ENCODE measurements at regions not wholly inside any gene's neighbourhood (a gene's known extent, or its start where the extent isn't known, plus 50 kb on each side); places are given as distances from the start of the nearest gene placed in this dataset.
"Not testable (repeated sequence)": the region's sequence is repeated elsewhere in the genome, so short reads cannot be mapped to it uniquely, and the experiment has no call there.

DNA sequence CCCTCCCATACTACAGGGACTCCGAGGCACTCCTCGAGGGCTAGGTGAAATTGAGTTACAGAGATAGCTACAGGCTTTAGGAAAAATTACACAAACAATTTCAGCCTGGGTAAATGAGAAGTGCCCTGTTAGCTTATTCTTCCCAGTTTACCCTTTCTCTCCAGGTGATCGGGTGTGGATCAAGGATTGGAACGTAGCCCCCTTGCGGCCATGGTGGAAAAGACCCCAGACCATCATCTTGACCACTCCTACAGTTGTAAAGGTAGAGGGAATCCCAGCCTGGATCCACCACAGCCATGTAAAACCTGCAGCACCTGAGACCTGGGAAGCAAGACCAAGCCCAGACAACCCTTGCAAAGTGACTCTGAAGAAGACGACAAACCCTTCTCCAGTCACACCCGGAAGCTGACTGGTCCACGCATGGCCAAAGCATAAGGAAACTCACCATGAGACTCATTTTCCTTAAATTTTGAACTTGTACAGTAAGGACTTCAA is 600.6 kb downstream of the UQCRFS1 start:
- DNase-seq, result no peak

DNA sequence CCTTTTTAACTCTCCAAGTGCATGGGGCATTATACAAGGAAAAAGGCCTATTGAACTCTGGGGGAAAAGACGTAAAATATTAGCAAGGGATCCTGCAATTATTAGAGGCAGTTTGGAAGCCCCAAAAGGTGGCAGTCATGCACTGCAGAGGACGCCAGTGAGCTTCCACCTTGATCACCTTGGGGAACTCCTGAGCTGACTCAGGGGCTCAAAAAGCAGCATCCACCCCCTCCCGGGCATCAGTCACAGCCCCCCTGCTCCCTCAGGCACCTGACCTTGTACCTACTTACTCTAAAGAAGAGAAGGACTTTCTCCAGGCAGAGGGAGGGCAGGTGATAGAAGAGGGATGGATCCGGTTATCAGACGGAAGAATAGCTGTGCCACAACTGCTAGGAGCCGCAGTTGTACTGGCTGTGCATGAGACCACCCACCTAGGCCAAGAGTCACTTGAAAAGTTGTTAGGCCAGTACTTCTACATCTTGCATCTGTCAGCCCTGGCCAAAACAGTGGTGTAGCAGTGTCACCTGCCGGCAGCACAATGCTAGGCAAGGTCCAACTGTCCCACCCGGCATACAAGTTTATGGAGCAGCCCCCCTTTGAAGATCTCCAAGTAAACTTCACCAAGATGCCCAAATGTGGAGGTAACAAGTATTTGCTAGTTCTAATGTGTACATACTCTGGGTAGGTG is 601.6 kb downstream of the UQCRFS1 start:
- not testable (repeated sequence) for DNase-seq

DNA sequence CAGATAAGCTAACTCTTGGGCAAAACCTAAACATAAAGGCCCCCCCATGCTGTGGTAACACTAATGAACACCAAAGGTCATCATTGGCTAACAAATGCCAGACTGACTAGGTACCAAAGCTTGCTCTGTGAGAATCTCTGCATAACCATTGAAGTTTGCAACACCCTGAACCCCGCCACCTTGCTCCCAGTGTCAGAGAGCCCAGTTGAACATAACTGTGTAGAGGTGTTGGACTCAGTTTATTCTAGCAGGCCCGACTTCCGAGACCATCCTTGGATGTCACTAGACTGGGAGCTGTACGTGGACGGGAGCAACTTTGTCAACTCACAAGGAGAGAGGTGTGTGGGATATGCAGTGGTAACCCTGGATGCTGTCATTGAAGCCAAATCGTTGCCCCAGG is 602.2 kb downstream of the UQCRFS1 start:
- no peak for DNase-seq

DNA sequence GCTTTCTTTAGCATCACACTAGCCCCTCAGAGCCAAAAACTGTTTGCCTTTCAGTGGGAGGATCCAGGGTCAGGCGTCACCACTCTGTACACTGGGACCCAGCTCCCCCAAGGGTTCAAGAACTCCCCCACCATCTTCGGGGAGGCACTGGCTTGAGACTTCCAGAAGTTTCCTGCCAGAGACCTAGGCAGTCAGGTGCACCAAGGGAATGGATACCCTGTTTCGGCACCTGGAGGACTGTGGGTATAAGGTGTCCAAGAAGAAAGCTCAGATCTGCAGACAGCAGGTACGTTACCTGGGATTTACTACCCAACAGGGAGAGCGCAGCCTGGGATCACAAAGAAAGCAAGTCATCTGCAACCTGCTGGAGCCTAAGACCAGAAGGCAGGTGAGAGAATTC is 603.0 kb downstream of the UQCRFS1 start:
- no peak for DNase-seq

DNA sequence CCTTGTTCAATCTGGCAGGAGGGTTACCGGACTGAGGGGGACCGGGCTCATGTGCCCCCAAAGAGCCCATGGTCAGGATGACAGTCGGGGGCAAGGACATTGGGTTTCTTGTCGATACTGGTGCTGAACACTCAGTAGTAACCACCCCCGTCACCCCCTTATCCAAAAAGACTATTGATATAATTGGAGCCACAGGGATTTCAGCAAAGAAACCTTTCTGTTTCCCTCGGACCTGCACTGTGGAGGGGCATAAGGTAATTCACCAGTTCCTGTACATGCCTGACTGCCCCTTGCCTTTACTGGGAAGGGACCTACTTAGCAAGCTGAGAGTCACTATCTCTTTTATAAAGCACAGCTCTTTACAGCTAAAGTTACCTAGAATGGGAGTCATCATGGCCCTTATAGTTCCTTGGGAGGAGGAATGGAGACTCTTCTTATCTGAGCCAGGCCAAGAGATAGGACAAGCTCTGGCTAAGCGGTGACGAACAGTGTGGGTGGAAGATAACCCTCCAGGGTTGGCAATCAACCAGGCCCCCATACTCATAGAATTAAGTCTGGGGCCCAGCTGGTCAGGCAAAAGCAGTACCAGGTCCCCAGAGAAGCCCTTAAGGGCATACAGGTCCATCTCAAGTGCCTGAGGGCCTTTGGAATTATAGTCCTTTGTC is 603.7 kb downstream of the UQCRFS1 start:
- DNase-seq, result no peak

DNA sequence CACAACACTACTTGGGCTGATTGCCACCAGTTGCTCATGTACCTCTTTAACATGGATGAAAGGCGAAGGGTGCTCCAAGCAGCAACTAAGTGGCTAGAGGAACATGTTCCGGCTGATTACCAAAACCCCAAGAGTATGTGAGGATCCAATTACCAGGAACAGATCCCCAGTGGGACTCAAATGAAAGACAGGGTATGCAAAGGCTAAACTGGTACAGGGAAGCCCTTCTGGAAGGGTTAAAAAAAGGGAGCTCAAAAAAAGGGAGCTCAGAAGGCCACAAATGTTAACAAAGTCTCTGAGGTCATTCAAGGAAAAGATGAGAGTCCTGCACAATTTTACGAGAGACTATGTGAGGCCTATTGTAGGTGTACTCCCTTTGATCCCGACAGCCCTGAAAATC is 604.7 kb downstream of the UQCRFS1 start:
- no peak for DNase-seq

DNA sequence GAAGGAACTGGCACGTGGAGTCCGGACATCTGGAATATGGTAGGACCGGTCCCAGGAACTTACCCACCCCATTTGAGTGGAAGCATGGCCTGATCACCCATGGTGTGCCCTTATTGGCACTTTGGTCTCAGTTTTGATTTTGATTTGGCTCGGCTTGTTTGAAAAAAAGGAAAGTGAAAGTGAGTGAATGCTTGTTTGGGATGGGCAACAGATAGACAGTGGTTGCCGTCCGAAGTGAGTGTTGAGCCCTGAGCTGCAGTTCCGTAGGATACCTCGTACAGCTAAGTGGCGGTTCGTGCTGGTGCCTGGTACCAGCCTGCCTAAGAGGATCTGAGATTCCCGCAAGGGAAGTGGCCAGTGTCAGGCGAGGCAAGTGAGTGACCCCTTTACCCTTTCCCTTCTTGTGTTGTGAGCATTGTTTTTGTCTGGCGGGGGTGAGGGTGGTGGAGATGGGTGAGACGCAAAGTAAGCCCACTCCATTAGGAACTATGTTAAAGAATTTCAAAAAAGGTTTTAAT is 605.8 kb downstream of the UQCRFS1 start:
- no peak for DNase-seq

DNA sequence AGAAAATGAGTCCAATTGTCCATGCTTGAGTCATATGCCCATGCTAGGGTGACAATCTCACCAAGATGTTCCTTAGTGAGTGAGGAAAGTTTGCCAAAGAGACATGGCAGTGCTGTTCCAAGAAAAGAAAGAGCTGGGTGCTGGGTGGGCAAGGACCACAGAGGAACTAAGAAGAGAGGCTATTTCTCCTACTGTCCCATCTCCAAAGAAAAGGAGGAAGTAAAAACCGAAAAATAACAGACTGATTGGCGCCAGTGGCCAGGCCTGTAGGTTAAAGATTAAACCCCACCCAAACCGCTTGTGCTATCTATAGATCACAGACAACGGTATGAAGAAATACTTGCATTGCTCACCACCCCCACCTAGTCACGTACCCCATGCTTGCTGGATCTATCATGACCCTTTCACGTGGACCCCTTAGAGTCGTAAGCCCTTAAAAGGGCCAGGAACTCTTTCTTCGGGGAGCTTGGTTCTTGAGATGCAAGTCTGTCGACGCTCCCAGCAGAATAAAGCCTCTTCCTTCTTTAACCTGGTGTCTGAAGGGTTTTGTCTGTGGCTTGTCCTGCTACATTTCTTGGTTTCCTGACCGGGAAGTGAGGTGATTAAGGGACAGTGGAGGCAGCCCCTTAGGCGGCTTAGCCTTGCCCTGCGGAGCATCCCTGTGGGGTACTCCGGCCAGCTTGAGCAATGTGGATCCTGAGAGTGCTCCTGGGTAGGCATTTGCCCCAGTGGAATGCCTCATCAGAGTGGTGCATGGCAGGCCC is 606.5 kb downstream of the UQCRFS1 start:
- DNase-seq, result no peak

DNA sequence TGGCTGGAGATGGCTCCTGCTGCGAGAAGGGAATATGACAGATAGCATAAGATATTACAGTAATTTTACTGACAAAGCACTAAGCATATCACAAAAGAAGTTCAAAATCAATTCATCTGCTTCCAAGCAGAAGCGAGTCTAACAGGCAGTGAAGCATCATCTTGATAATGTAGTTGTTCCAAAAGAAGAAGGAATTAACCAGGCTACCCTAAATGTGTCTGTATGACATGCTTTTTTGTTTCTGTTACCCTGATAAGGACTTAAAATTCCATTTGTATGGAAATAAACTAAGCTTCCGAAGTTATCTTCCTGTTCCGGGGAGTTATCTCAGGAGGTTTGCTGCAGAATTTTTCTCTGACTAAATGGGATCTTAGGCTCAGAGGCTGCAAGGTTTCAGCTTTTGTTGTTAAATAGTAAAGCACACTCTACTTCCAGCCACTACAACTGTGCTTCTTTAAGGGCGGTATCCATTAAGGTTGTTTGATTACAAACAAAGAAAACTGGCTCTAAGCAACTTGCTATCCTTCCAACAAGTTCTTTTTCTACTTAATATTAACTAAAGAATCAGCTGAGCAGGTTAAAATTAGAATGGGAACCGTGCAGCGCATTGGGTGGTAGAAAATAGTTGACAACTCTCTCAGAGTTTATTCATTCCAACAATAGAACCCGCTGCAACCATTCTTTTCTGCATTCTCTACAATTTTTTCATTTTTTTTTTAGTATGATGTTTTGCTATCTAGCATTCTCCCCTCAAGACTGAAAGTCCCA is 607.3 kb downstream of the UQCRFS1 start:
- DNase-seq, result no peak

DNA sequence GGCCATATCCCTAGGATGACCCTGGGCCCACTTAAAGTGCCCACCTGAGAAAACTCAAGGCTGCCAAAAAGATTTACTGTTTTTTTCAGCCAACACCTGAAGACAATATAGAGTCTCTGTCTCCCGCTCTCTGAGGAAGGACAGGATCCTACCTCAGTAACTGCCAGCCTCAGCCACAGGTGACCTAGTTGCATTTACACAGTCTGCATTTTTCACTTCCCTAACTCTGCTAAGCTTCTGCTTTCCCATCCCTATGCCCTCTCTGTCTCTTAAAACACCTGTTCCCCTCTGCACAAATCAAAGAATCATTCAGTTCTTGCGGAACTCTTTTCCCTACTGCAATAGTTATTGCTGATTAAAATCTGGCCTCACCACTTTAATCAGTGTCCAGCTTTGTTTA is 609.5 kb downstream of the UQCRFS1 start:
- DNase-seq, result no peak

DNA sequence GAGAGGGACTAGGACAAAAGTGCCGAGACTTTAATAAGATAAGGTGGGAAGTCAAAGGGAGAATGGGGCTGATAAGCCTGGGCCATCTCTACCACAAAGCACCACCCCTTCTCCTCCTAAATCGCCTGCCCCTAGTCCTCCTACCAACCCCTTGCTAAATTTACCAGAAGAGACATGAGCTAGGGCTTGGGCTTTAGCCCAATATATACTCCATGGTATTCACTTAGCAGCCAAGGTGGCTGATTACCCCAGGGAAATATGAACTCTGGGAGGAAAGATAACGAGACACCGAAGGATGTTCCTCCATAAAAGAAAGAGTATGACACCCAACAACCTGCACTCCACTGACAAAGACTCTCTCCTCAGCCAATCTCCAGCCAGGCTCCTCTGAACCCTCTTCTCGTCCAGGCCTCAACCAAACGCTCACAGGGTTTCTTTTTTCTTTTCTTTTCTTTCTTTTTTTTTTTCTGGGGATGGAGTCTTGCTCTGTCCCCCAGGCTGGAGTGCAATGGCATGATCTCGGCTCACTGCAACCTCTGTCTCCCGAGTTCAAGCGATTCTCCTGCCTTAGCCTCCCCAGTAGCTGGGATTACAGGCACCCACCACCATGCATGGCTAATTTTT is 610.2 kb downstream of the UQCRFS1 start:
- DNase-seq, result no peak

DNA sequence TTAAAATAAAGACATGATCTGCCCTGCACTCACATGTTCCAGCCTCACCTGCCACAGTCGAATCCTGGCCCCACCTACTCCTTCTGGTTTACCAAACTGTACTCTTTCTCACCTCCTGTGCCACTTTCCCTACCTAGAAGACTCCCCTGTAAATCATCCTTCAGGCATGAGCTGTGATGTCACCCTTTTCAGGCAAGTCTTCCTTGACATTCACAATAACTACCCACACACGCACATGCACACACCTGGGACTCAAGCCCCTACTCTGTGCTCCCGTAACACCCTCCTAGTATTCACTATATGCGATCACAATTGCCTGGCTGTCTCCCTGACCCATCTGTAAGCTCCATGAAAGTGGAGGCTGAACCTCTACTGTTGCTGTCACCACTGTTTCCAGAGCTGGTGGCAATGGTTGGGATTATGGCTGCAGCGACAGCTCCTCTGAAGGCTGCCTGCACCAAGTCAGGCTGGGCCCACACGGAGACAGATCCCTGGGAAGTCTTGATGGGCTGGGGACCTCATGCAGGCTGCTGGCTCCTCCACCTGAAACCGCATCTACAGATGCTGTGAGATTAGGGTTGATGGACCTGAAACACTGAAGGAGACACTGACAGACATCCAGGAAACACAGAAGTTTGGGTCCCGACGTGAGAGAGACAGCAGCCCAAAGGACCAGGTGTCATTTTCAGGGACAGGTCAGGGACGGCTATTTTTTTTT is 611.1 kb downstream of the UQCRFS1 start:
- DNase-seq, result no peak

DNA sequence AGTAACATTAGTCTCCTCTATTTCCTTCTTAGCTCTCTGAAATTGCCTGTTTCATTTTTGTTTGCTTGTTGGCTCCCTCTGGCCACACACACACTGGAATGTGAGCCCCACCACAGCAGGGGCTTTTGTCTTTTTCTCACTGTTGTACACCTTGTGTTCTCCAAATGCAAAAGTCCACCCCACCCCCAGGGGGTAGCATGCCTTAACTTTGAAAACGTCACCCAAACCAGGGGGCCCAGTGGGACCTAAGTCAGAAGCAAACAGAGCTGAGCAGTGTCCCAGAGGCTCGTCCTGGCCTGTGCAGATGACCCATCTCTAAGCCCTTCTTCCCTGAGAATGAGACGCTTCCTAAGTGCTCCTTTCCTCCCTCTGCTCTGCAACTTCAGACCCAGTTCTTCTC is 614.1 kb downstream of the UQCRFS1 start:
- DNase-seq, result no peak

DNA sequence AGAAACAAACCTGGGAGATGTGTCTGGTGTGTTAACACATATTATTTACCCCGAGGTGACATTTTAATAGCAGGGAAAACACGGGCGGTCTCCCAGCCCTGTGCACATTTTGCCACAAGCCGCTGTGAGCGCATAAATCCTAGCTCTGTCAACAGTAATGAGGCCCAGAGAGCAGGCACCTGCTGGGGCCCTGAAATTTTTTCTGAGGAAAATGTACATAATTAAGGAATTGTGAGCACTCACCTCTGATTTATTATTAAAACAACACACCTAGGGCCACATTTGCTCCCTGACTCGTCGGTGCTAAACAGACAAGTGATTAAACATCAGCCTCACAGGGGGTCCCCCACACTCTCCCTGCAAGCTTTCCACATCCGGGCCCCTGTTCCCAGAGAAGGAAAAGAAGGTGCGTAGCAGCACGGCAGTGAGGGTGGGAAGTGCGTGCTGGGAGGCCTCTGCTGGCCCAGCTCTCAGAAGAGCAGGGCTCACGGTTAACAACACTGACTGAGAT is 616.3 kb downstream of the UQCRFS1 start:
- DNase-seq, result no peak

DNA sequence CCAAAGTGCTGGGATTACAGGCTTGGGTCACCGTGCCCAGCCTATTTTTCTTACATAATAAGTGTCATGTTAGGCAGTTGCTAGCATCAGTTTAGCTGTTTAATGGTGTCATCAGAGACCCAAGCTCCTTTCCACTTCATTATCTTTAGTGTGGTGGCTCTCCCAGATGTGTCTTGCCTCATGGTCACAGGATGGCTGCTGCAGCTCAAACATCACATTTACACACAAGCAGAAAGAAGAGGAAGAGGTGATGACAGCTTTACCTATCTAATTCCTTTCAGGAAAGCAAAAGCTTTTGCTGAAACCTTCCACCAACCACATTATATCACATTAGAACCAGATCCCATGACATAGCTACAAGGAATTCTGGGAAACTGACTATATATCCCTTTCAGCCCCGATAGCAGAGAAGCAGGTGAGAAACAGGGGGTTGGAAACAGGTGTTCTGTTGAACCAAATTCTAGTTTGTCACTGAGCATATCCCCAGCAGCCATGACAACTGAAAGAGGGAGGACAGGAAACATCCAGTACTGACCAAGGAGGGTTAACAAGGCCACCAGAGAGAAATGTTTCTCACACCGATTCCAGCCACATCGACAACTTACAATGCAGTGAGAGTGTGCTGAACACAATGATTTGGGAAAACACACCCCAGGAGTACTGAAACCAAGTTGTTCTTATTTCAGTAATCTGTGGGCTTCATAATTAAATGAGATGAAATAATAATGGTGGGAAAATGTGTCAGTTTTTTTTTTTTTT is 617.0 kb downstream of the UQCRFS1 start:
- no peak for DNase-seq

DNA sequence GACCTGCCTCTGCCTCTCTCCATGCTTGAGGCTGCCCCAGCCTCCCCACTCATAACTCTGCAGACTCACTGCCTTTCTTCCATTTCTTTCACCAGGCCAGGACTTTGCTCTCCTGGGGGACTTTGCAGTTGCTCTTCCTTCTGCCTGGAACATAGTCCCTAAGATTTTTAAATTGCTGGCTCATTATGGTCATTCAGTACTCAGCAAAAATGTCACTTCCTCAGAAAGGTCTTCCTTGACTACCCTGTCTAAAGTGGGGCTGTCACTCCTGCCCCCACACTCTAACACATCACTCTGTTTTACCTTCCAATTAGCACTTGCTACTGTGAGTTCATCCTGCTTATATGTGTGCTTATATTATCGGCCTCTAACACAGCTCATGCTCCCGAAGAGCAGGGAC is 618.2 kb downstream of the UQCRFS1 start:
- DNase-seq, result no peak

DNA sequence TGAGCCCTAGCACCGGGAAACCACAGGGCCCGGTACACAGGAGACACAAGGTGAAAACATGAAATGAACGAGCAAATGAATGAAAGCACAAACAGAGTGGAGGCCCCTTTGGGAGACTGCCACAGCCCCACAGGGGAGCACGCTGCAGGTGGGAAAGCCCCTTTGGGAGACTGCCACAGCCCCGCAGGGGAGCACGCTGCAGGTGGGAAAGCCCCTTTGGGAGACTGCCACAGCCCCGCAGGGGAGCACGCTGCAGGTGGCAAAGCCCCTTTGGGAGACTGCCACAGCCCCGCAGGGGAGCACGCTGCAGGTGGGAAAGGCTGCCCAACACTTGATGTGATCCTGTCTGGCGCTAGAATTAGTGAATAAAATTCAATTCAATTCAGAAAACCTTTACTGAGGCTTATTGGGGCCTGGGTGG is 623.0 kb downstream of the UQCRFS1 start:
- not testable (repeated sequence) for DNase-seq

DNA sequence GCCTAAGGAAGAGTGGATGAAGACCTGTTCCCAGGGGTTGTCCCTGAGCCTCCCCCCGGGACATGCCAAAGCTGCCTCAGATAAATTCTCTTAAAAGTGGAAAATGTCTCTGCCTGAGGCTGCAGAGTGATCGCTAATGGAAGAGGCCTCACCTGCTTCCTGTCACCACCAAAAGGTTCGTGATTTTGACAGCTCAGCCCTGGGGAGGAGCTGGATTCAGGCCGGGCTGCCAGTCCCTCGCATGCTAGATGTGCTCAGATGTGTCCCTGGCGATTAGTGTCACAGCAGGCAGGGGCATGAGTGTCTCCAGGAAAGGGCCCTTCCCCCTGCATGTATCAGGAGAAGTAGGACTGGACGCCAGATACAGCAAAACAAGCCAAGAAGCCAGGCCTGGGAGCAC is 626.5 kb downstream of the UQCRFS1 start:
- no peak for DNase-seq

DNA sequence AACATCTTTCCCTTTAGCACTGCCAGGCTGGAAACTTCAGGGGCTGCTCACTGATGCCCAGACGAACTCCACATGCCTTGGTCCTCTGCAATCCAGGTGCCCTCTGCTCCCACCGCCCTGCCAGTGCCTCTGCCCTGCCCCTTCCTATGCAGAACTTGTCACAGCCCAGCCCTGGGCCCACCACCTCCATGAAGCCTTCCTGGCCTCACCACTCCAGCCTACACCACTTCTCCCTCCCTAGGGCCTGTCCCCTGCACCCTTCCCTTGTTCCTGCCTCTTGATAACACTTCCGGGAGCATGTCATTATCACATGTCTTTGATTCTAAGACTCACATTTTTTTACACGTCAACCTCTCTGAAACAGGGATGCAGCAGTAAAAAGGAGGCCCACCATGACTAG is 627.2 kb downstream of the UQCRFS1 start:
- no peak for DNase-seq

DNA sequence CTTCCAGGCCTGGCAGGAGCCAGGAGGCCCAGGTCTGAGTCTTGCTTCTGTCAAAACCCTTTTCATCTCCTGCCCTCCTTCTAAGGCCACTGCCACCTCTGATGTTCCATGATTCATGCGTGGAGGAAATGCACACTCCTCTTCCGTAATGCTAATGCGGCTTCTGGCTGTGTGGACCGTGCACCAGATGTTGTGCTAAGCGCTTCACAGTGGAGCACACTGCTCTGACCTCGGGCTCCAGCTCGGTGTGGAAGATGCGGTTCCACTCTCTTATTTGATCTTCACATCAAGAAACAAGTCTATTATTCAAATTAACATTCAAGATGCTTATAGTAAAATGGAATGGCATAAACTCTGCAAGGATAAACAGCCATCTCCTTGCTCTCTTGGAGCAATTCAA is 629.2 kb downstream of the UQCRFS1 start:
- no peak for DNase-seq

DNA sequence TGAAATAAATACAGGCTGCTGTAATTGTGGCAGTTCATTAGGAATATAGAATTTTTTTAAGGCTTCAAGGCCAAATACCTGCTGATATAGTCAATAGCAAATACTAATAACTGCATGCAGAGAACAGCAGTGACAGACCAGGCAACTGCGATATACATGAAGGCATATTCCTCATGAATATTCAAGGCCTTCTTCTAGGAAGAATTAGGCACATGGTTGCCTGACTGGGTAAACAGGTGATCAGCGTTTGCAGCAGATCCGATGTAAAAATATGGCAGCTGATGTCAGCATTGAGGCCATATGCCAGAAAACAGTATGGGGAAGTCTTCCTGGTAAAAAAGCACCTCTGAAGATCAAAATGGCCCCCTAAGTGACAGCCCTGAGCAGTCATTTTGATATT is 629.7 kb downstream of the UQCRFS1 start:
- DNase-seq, result no peak

Data from left hindlimb (tissue), 1 donor.